ENCODE measurements at regions not wholly inside any gene's neighbourhood (a gene's known extent, or its start where the extent isn't known, plus 50 kb on each side); places are given as distances from the start of the nearest gene placed in this dataset.

- TF ChIP-seq EZH2phosphoT487 (IDR thresholded peaks at IDR 0.05; ENCODE audit: unreplicated experiment) (no peak), POLR2AphosphoS5 (IDR thresholded peaks at IDR 0.05; ENCODE audit: low read depth) (no peak), CTCF (conservative IDR thresholded peaks at IDR 0.05; ENCODE audit: low read depth in 2 of 2) (no peak)
These were observed 259.8 kb upstream of the IRX4 start for GRCh38 chr5:2142456-2142954.

All from GM23338 (cell line).